K562 (cell line): ENCODE measurements at regions not wholly inside any gene's neighbourhood (a gene's known extent, or its start where the extent isn't known, plus 50 kb on each side); places are given as distances from the start of the nearest gene placed in this dataset.

Source experiments
- ATAC-seq: fragments of 200-7000 bp; cut with Tn5 transposase; 3 replicates; pipeline ENCODE4 v1.9.1; 2020; ENCODE audit warnings: moderate library complexity
- BruUV-seq: library from RNA; stranded (reverse); fragments of 400-500 nt; replicated peaks from 2 replicates; lab custom pipeline; 2021; lab: Mats Ljungman, UMichigan
- CTCF ChIA-PET: fragments of 300-600 bp; formaldehyde crosslinking; extraction: SDS; loops from one replicate; lab custom pipeline; 2021; ENCODE audit warnings: low intra/inter-chr PET ratio; lab: Yijun Ruan, JAX
- POLR2A ChIA-PET: fragments of 300-600, 350-650 bp; sonication (Branson Sonifier 250); formaldehyde crosslinking; extraction: SDS; loops from one replicate; lab custom pipeline; 2021; ENCODE audit warnings: antibody characterized with exemption, inconsistent platforms; lab: Yijun Ruan, JAX
- DNase-seq, 4 experiments: peaks; one replicate each; pipeline versions ENCODE4 v3.0.0 to v3.0.0-alpha.2; 2011 to 2018; ENCODE audit warnings: low spot score in 3 of 4, mixed read lengths in 3 of 4; ENCODE audit errors: extremely low read depth in 1 of 4
- FAIRE-seq: peaks from 2 replicates; lab custom pipeline; 2011; peaks lifted over from hg19 to GRCh38; lab: Jason Lieb, UNC
- H2AFZ ChIP-seq: 2 replicates; pipeline ENCODE4 v1.6.0; 2011; ENCODE audit warnings: low read depth, low read length, control low read depth, inconsistent platforms
- H3K27ac ChIP-seq: fragments of 200-600 bp; 3 replicates; pipeline ENCODE4 v1.8.0; 2011; ENCODE audit warnings: low read depth, mild to moderate bottlenecking, control low read depth, inconsistent platforms, low read length, moderate library complexity, mixed read lengths; ENCODE audit errors: extremely low read depth
- H3K27me3 ChIP-seq, 2 experiments: fragments of 300-600 bp in 1 of 2; 2 replicates in 1 of 2; 3 replicates in 1 of 2; pipeline versions ENCODE4 v1.6.0 to v1.8.0; 2011; ENCODE audit warnings: inconsistent platforms in 2 of 2, low read length in 2 of 2, mild to moderate bottlenecking in 1 of 2, mixed read lengths in 1 of 2, moderate library complexity in 1 of 2; ENCODE audit not compliant: control insufficient read depth in 2 of 2, insufficient read depth in 2 of 2
- H3K36me3 ChIP-seq: fragments of 300-600 bp; 3 replicates; pipeline ENCODE4 v1.8.0; 2011; ENCODE audit warnings: mild to moderate bottlenecking, low read length, inconsistent platforms; ENCODE audit not compliant: control insufficient read depth, insufficient read depth
- H3K4me1 ChIP-seq, 2 experiments: fragments of 200-600 bp in 1 of 2; replicated peaks in 1 of 2; 2 replicates in 1 of 2; 3 replicates in 1 of 2; pipeline versions ENCODE4 v1.5.1 to v1.8.0; 2011; ENCODE audit warnings: inconsistent platforms in 2 of 2, low read length in 2 of 2, mild to moderate bottlenecking in 1 of 2, mixed read lengths in 1 of 2, moderate library complexity in 1 of 2; ENCODE audit not compliant: control insufficient read depth in 2 of 2, insufficient read depth in 2 of 2
- H3K4me2 ChIP-seq: 2 replicates; pipeline ENCODE4 v1.6.1; 2011; ENCODE audit warnings: low read length, control low read depth, inconsistent platforms, mixed read lengths; ENCODE audit not compliant: insufficient read depth
- H3K4me3 ChIP-seq: fragments of 200-600 bp; sonication (generic), shearing (Covaris generic); 2 replicates; pipeline ENCODE4 v1.5.1; 2016; ENCODE audit warnings: control low read depth, inconsistent platforms
- H3K79me2 ChIP-seq: fragments of 200-600 bp; 3 replicates; pipeline ENCODE4 v1.8.0; 2011; ENCODE audit warnings: low read length, inconsistent platforms; ENCODE audit not compliant: control insufficient read depth, insufficient read depth
- H3K9ac ChIP-seq, 2 experiments: 2 replicates each; pipeline versions ENCODE4 v1.6.0 to v1.6.1; 2011; ENCODE audit warnings: low read depth in 2 of 2, low read length in 2 of 2, control low read depth in 1 of 2, inconsistent platforms in 1 of 2, mild to moderate bottlenecking in 1 of 2, mixed read lengths in 1 of 2; ENCODE audit not compliant: insufficient read depth in 1 of 2
- H3K9me1 ChIP-seq: one replicate; pipeline ENCODE4 v1.6.0; 2011; ENCODE audit warnings: inconsistent platforms, mild to moderate bottlenecking, low read length, moderate library complexity; ENCODE audit not compliant: control insufficient read depth, insufficient read depth
- H3K9me3 ChIP-seq: replicated peaks from 2 replicates; pipeline ENCODE4 v1.5.1; 2011; ENCODE audit warnings: low read depth, low read length, inconsistent platforms; ENCODE audit not compliant: control insufficient read depth, insufficient read depth
- H4K20me1 ChIP-seq: replicated peaks from 2 replicates; pipeline ENCODE4 v1.6.1; 2011; ENCODE audit warnings: low read length, inconsistent platforms, mixed read lengths; ENCODE audit not compliant: control insufficient read depth, insufficient read depth
- CBX2 ChIP-seq: fragments of 200-600 bp; sonication (generic); IDR thresholded peaks from one replicate; pipeline ENCODE4 v1.6.1; 2012; ENCODE audit warnings: mild to moderate bottlenecking, low read length, inconsistent platforms; ENCODE audit not compliant: insufficient read depth, poor library complexity, severe bottlenecking
- ETV1 ChIP-seq: fragments of 450-650 bp; conservative IDR thresholded peaks from 2 replicates; pipeline ENCODE4 v1.6.1; 2016; ENCODE audit warnings: missing genetic modification characterization, control low read depth, low read depth, missing compliant biosample characterization
- HOXB6 ChIP-seq: fragments of 250-450 bp; sonication (Bioruptor Pico); IDR thresholded peaks from 2 replicates; pipeline ENCODE4 v1.5.1; 2022; ENCODE audit warnings: mild to moderate bottlenecking, borderline replicate concordance
- ZNF584 ChIP-seq: fragments of 200-800 bp; sonication (Bioruptor generic); IDR thresholded peaks from 2 replicates; pipeline ENCODE4 v1.6.1; 2016; ENCODE audit warnings: low read depth, mild to moderate bottlenecking, missing genetic modification characterization, missing compliant biosample characterization
- ZNF707 ChIP-seq: fragments of 250-450 bp; sonication (Bioruptor Pico); conservative IDR thresholded peaks from 2 replicates; pipeline ENCODE4 v1.8.0; 2022; ENCODE audit warnings: inconsistent platforms, mild to moderate bottlenecking, moderate library complexity
- WGBS: fragments of 100-300 bp; shearing (Covaris generic); methylation state at CpG from one replicate; pipeline ENCODE4 v1.1.6; 2016; ENCODE audit warnings: low coverage, mixed read lengths; ENCODE audit not compliant: insufficient coverage; ENCODE audit errors: missing lambda C conversion rate; 5-methylcytosine and 5-hydroxymethylcytosine counted together
- in situ Hi-C: fragments of 300-500 bp; cut with MboI; formaldehyde crosslinking; loops from 4 replicates; pipeline ENCODE4 v1.15.0; 2018; ENCODE audit warnings: inconsistent platforms, mixed read lengths
- intact Hi-C: fragments of 100-400 bp; cut with micrococcal nuclease; formaldehyde crosslinking; loops from 2 replicates; pipeline ENCODE4 v1.14.2; 2022
- TF ChIP-seq, protein P1 (sequence below): fragments of 250-450 bp; sonication (Bioruptor Pico); IDR thresholded peaks from 2 replicates; pipeline ENCODE4 v1.5.0; 2021; ENCODE audit warnings: mild to moderate bottlenecking, borderline replicate concordance
- TF ChIP-seq, protein P2 (sequence below): fragments of 450-650 bp; formaldehyde crosslinking; IDR thresholded peaks from 2 replicates; pipeline ENCODE4 v1.4.0; 2020; ENCODE audit warnings: mild to moderate bottlenecking, moderate library complexity
- TF ChIP-seq, protein P3 (sequence below): fragments of 450-650 bp; IDR thresholded peaks from 2 replicates; pipeline ENCODE4 v1.6.1; 2018; ENCODE audit not compliant: partially characterized antibody

DNA sequence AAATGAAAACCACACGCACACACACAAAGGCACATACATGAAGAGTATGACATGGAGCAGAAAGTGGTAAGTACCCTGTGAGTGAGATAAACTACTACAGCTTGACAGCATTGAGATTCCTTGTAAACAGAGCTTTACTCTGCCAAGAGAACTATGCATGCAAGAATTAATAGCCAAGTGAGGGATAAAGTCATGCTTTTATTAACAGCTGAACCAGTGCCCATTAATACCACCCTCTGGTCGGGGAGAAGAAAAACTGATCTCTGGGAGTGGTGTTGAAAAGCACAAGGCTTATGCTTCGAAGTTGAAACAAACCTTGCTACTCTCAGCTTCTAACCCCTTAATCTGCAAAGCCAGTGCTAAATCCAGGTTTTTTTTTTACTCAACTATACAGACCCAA lies 95.9 kb upstream of the C1QTNF7 start:
- Histone ChIP-seq H3K27ac (no peak overlapping the region), H3K79me2 (no peaks in the 10 kb centered on the region), H3K36me3 (no peaks in the 10 kb centered on the region), H3K4me2 (no peak overlapping the region), H4K20me1 (no peaks in the 10 kb centered on the region), H3K27me3 (no peaks in the 10 kb centered on the region), H3K4me1 (no peaks in the 10 kb centered on the region), H3K9me1 (no peaks in the 10 kb centered on the region), H2AFZ (no peak overlapping the region), H3K4me3 (no peak overlapping the region), H3K9ac (no peak overlapping the region), H3K9me3 (no peaks in the 10 kb centered on the region)
- 2% methylated on average over 3 of the region's 3 CpGs for WGBS
- ChIA-PET CTCF (no interaction called here), POLR2A (interaction anchor here (0.6 kb wide), 1 partner anchor 10 kb away, joined by 3 read pairs; no protein-coding TSS in a partner anchor)
- FAIRE-seq: no peak
- DNase-seq: no peak
- intact Hi-C loops (no loop called here), in situ Hi-C loops (no loop called here)
- no TSS peak for BruUV-seq
- no peak for ATAC-seq
- TF ChIP-seq, protein P1, sequence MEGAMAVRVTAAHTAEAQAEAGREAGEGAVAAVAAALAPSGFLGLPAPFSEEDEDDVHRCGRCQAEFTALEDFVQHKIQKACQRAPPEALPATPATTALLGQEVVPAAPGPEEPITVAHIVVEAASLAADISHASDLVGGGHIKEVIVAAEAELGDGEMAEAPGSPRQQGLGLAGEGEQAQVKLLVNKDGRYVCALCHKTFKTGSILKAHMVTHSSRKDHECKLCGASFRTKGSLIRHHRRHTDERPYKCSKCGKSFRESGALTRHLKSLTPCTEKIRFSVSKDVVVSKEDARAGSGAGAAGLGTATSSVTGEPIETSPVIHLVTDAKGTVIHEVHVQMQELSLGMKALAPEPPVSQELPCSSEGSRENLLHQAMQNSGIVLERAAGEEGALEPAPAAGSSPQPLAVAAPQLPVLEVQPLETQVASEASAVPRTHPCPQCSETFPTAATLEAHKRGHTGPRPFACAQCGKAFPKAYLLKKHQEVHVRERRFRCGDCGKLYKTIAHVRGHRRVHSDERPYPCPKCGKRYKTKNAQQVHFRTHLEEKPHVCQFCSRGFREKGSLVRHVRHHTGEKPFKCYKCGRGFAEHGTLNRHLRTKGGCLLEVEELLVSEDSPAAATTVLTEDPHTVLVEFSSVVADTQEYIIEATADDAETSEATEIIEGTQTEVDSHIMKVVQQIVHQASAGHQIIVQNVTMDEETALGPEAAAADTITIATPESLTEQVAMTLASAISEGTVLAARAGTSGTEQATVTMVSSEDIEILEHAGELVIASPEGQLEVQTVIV (CRISPR knock-in tag): no peak
- TF ChIP-seq HOXB6 (CRISPR knock-in tag) (no peak), ZNF707 (CRISPR knock-in tag) (no peak)

DNA sequence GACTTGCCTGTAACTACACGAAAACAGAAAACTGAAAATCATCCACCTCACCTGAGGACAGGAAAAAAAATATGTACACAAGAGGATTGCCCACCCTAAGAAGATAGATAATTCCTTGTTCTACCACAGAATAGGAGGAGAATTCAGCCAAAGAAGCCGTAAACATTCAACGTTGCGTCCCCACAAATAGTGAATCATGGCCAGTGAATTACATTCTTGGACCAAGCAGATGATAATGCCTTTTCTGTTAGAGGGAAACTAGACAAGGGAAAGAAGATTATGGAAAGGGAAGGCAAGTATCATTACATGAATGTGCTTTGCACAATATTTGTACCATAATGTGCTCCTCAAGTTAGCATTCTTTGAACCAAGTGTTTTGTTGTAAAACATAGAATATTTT lies 95.5 kb upstream of the C1QTNF7 start:
- H3K27ac ChIP-seq: no peak overlapping the region
- FAIRE-seq (no peak), DNase-seq (no peak), ATAC-seq (no peak)
- ChIA-PET POLR2A (interaction anchor here (0.6 kb wide), 1 partner anchor 10 kb away, joined by 3 read pairs; no protein-coding TSS in a partner anchor), CTCF (no interaction called here)
- intact Hi-C loops (no loop called here), in situ Hi-C loops (no loop called here)
- WGBS: 0% methylated on average over 4 of the region's 4 CpGs
- H3K9me1 ChIP-seq: no peaks in the 10 kb centered on the region
- H3K79me2 ChIP-seq: no peaks in the 10 kb centered on the region
- no peak overlapping the region for H3K4me2 ChIP-seq
- no TSS peak for BruUV-seq
- no peaks in the 10 kb centered on the region for H4K20me1 ChIP-seq
- H2AFZ ChIP-seq: no peak overlapping the region
- no peaks in the 10 kb centered on the region for H3K4me1 ChIP-seq
- H3K27me3 ChIP-seq: no peaks in the 10 kb centered on the region
- no peak overlapping the region for H3K9ac ChIP-seq
- no peaks in the 10 kb centered on the region for H3K9me3 ChIP-seq
- H3K4me3 ChIP-seq: no peak overlapping the region
- H3K36me3 ChIP-seq: no peaks in the 10 kb centered on the region
- TF ChIP-seq ZNF584 (no peak), CBX2 (no peak), ETV1 (no peak)
- TF ChIP-seq, protein P2, sequence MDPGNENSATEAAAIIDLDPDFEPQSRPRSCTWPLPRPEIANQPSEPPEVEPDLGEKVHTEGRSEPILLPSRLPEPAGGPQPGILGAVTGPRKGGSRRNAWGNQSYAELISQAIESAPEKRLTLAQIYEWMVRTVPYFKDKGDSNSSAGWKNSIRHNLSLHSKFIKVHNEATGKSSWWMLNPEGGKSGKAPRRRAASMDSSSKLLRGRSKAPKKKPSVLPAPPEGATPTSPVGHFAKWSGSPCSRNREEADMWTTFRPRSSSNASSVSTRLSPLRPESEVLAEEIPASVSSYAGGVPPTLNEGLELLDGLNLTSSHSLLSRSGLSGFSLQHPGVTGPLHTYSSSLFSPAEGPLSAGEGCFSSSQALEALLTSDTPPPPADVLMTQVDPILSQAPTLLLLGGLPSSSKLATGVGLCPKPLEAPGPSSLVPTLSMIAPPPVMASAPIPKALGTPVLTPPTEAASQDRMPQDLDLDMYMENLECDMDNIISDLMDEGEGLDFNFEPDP (CRISPR knock-in tag): no peak
- TF ChIP-seq, protein P3, sequence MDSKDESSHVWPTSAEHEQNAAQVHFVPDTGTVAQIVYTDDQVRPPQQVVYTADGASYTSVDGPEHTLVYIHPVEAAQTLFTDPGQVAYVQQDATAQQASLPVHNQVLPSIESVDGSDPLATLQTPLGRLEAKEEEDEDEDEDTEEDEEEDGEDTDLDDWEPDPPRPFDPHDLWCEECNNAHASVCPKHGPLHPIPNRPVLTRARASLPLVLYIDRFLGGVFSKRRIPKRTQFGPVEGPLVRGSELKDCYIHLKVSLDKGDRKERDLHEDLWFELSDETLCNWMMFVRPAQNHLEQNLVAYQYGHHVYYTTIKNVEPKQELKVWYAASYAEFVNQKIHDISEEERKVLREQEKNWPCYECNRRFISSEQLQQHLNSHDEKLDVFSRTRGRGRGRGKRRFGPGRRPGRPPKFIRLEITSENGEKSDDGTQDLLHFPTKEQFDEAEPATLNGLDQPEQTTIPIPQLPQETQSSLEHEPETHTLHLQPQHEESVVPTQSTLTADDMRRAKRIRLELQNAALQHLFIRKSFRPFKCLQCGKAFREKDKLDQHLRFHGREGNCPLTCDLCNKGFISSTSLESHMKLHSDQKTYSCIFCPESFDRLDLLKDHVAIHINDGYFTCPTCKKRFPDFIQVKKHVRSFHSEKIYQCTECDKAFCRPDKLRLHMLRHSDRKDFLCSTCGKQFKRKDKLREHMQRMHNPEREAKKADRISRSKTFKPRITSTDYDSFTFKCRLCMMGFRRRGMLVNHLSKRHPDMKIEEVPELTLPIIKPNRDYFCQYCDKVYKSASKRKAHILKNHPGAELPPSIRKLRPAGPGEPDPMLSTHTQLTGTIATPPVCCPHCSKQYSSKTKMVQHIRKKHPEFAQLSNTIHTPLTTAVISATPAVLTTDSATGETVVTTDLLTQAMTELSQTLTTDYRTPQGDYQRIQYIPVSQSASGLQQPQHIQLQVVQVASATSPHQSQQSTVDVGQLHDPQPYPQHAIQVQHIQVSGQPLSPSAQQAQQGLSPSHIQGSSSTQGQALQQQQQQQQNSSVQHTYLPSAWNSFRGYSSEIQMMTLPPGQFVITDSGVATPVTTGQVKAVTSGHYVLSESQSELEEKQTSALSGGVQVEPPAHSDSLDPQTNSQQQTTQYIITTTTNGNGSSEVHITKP: no peak
